ENCODE measurements at regions not wholly inside any gene's neighbourhood (a gene's known extent, or its start where the extent isn't known, plus 50 kb on each side); places are given as distances from the start of the nearest gene placed in this dataset.

DNA sequence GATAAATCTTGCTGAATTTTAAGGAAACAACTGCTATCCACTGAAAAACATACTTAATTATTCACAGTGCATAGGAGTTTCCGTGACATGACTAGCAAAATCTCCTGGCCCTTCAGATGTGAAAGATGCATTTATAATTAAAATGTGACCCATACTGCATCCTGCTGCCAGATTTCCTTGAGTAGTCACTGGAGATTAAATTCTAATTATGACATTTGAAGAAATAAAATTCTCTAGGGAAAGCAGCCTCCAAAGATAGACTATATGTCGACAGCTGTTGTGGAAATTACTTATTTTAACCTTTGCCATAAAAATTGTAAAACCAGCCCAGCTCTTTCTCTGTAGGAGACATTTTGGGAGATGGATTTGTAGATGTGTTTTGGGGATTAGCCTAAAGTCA is 193.6 kb upstream of the SMC2 start:
- CTCF ChIA-PET (ENCODE audit: partially characterized antibody) = no interaction called here
- 90% methylated on average over 2 of the region's 2 CpGs; no CpG with 5 or more reads in 1 of the 2 experiments for WGBS, 2 experiments (ENCODE audit: extremely low coverage in 1 of 2, insufficient coverage in 1 of 2, insufficient read length in 1 of 2, insufficient replicate concordance in 2 of 2, low coverage in 1 of 2, low lambda C conversion rate in 2 of 2, missing lambda C conversion rate in 1 of 2)
- DNase-seq (ENCODE audit: low read depth in 1 of 2, low spot score in 2 of 2) = no peak
- TF ChIP-seq MAX (IDR thresholded peaks at IDR 0.05) (no peak), SIRT6 (IDR thresholded peaks at IDR 0.05; ENCODE audit: low read length) (no peak)

More for the DNA sequence above, 193.6 kb upstream of the SMC2 start:
- Histone ChIP-seq H3K23me2 (ENCODE audit: low read depth, low read length) (no peaks in the 10 kb centered on the region), H3K18ac (ENCODE audit: extremely low read depth, low read length) (no peak overlapping the region), H2BK120ac (replicated peaks; ENCODE audit: low read depth, low read length) (no peak overlapping the region), H3K4me1 (replicated peaks in 1 of 4; ENCODE audit: control insufficient read depth in 3 of 4, insufficient read depth in 4 of 4, low read length in 3 of 4) (no peaks in the 10 kb centered on the region), H3K27me3 (replicated peaks in 1 of 4; ENCODE audit: control insufficient read depth in 3 of 4, extremely low read depth in 1 of 4, insufficient read depth in 3 of 4, low read length in 3 of 4) (no peaks in the 10 kb centered on the region), H4K8ac (ENCODE audit: extremely low read depth, insufficient read depth, low read length) (no peak overlapping the region), H3K23ac (ENCODE audit: insufficient read length) (no peak overlapping the region), H2BK15ac (ENCODE audit: low read length) (no peak overlapping the region), H3K4ac (replicated peaks; ENCODE audit: insufficient read length, low read depth, low read length) (no peak overlapping the region), H3K79me1 (ENCODE audit: low read depth, low read length) (no peaks in the 10 kb centered on the region), H4K91ac (replicated peaks; ENCODE audit: insufficient read length, low read length) (no peak overlapping the region), H3K56ac (replicated peaks; ENCODE audit: insufficient read length, low read depth, low read length) (no peak overlapping the region), H2AFZ (ENCODE audit: low read length) (peak overlapping the region; percentile 58; the same call in 1 of the 2 replicates), H3K27ac (ENCODE audit: low read depth, low read length) (no peak overlapping the region), H2BK5ac (ENCODE audit: low read depth, low read length) (no peak overlapping the region), H2BK20ac (ENCODE audit: low read length) (no peak overlapping the region), H3K36me3 (ENCODE audit: control insufficient read depth in 2 of 4, insufficient read depth in 4 of 4, low read length in 3 of 4) (no peaks in the 10 kb centered on the region), H4K5ac (ENCODE audit: insufficient read length, low read depth, low read length) (no peak overlapping the region), H3K14ac (ENCODE audit: insufficient read length) (no peak overlapping the region), H3K9me3 (ENCODE audit: insufficient read depth in 2 of 2, low read depth in 1 of 2, low read length in 1 of 2) (0 out of 4 replicates have a peak, but pooled peaks cover 0 to 2% of the 10 kb centered on the region in 2 experiments), H3K9ac (replicated peaks in 1 of 4; ENCODE audit: extremely low read depth in 1 of 4, low read depth in 3 of 4, low read length in 3 of 4) (no peak overlapping the region), H3K79me2 (ENCODE audit: control insufficient read depth in 1 of 2, insufficient read depth in 2 of 2, low read length in 2 of 2) (no peaks in the 10 kb centered on the region), H2BK12ac (ENCODE audit: low read depth, low read length) (no peak overlapping the region), H4K20me1 (replicated peaks in 1 of 2; ENCODE audit: control insufficient read depth in 1 of 2, insufficient read depth in 2 of 2, low read length in 2 of 2) (no peaks in the 10 kb centered on the region), H3K4me3 (ENCODE audit: extremely low read depth in 1 of 4, insufficient read depth in 2 of 4, low read depth in 3 of 4, low read length in 4 of 4) (no peak overlapping the region), H3K4me2 (ENCODE audit: insufficient read depth in 1 of 2, low read depth in 2 of 2, low read length in 2 of 2) (no peak overlapping the region), H2AK5ac (ENCODE audit: low read depth, low read length) (no peak overlapping the region)
- POLR2A ChIA-PET (ENCODE audit: partially characterized antibody) = no interaction called here
- no peak for FAIRE-seq
